WTC11 (cell line): ENCODE measurements at regions not wholly inside any gene's neighbourhood (a gene's known extent, or its start where the extent isn't known, plus 50 kb on each side); places are given as distances from the start of the nearest gene placed in this dataset.

Source experiments
- ATAC-seq: fragments of 200-7000 bp; cut with Tn5 transposase; 2 replicates; pipeline ENCODE4 v1.10.0; 2021; ENCODE audit warnings: mild to moderate bottlenecking, moderate library complexity
- CTCF ChIA-PET: fragments of 300-600 bp; sonication (Branson Sonifier 250); formaldehyde crosslinking; loops from one replicate; lab custom pipeline; 2021; ENCODE audit warnings: antibody characterized with exemption; lab: Charles Lee
- POLR2A ChIA-PET: fragments of 350-600 bp; sonication (Branson Sonifier 250); formaldehyde crosslinking; loops from one replicate; lab custom pipeline; 2021; ENCODE audit warnings: antibody characterized with exemption; lab: Charles Lee
- DNase-seq: peaks from one replicate; pipeline ENCODE4 v3.0.0; 2021; ENCODE audit warnings: low spot score
- H3K27ac Mint-ChIP-seq: 2 replicates; pipeline ENCODE4 v1.8.0; 2021; ENCODE audit warnings: mixed read lengths
- H3K27me3 Mint-ChIP-seq: 2 replicates; pipeline ENCODE4 v1.8.0; 2021; ENCODE audit warnings: low read depth, mild to moderate bottlenecking, moderate library complexity, mixed read lengths
- H3K36me3 Mint-ChIP-seq: 2 replicates; pipeline ENCODE4 v1.8.0; 2021; ENCODE audit warnings: mixed read lengths
- H3K4me1 Mint-ChIP-seq: 2 replicates; pipeline ENCODE4 v1.8.0; 2022; ENCODE audit warnings: mixed read lengths
- H3K4me3 Mint-ChIP-seq: 2 replicates; pipeline ENCODE4 v1.8.0; 2021; ENCODE audit warnings: mild to moderate bottlenecking, moderate library complexity, mixed read lengths
- H3K9me3 Mint-ChIP-seq: 2 replicates; pipeline ENCODE4 v1.8.0; 2021; ENCODE audit warnings: mixed read lengths
- ATF1 ChIP-seq: sonication (generic); formaldehyde crosslinking; IDR thresholded peaks from 2 replicates; pipeline ENCODE4 v1.8.1; 2023; ENCODE audit warnings: mild to moderate bottlenecking, moderate library complexity, missing genetic modification reagents
- CBFB ChIP-seq: sonication (generic); formaldehyde crosslinking; IDR thresholded peaks from 2 replicates; pipeline ENCODE4 v1.8.1; 2022; ENCODE audit warnings: mild to moderate bottlenecking, low read depth, missing genetic modification reagents
- FOXK1 ChIP-seq: sonication (generic); formaldehyde crosslinking; IDR thresholded peaks from 2 replicates; pipeline ENCODE4 v1.8.0; 2022; ENCODE audit warnings: mild to moderate bottlenecking, moderate library complexity, missing genetic modification reagents
- GABPB1 ChIP-seq: sonication (generic); formaldehyde crosslinking; IDR thresholded peaks from 2 replicates; pipeline ENCODE4 v1.8.1; 2023; ENCODE audit warnings: mild to moderate bottlenecking, missing genetic modification reagents
- IRF2 ChIP-seq: sonication (generic); formaldehyde crosslinking; IDR thresholded peaks from 2 replicates; pipeline ENCODE4 v1.8.0; 2022; ENCODE audit warnings: low read depth, missing genetic modification reagents, borderline replicate concordance
- NFYB ChIP-seq: sonication (generic); formaldehyde crosslinking; conservative IDR thresholded peaks from 2 replicates; pipeline ENCODE4 v1.8.0; 2022; ENCODE audit warnings: low read depth, missing genetic modification reagents
- NR1H2 ChIP-seq: sonication (generic); formaldehyde crosslinking; IDR thresholded peaks from 2 replicates; pipeline ENCODE4 v1.9.0; 2021; ENCODE audit warnings: mild to moderate bottlenecking, moderate library complexity, missing genetic modification reagents
- NR3C1 ChIP-seq: sonication (generic); formaldehyde crosslinking; conservative IDR thresholded peaks from 2 replicates; pipeline ENCODE4 v1.8.1; 2023; ENCODE audit warnings: low read depth, mild to moderate bottlenecking, missing genetic modification reagents
- PRRX2 ChIP-seq: fragments of 250-450 bp; sonication (Bioruptor Pico); IDR thresholded peaks from 2 replicates; pipeline ENCODE4 v1.8.0; 2021; ENCODE audit warnings: mild to moderate bottlenecking
- RORB ChIP-seq: fragments of 250-450 bp; sonication (Bioruptor Pico); IDR thresholded peaks from 2 replicates; pipeline ENCODE4 v1.9.0; 2021; ENCODE audit warnings: mild to moderate bottlenecking
- SOX15 ChIP-seq: fragments of 250-450 bp; sonication (Bioruptor Pico); IDR thresholded peaks from 2 replicates; pipeline ENCODE4 v1.9.0; 2021; ENCODE audit warnings: mild to moderate bottlenecking
- TEAD1 ChIP-seq: sonication (generic); formaldehyde crosslinking; IDR thresholded peaks from 2 replicates; pipeline ENCODE4 v1.8.0; 2022; ENCODE audit warnings: mild to moderate bottlenecking, missing genetic modification reagents
- TEAD4 ChIP-seq: sonication (generic); formaldehyde crosslinking; IDR thresholded peaks from 2 replicates; pipeline ENCODE4 v1.8.0; 2022; ENCODE audit warnings: mild to moderate bottlenecking, missing genetic modification reagents
- TP53 ChIP-seq: sonication (generic); formaldehyde crosslinking; IDR thresholded peaks from 2 replicates; pipeline ENCODE4 v1.8.1; 2023; ENCODE audit warnings: mild to moderate bottlenecking, missing genetic modification reagents
- ZNF263 ChIP-seq: sonication (generic); formaldehyde crosslinking; IDR thresholded peaks from 2 replicates; pipeline ENCODE4 v1.8.1; 2022; ENCODE audit warnings: low read depth, mild to moderate bottlenecking, moderate library complexity, missing genetic modification reagents
- TF ChIP-seq, protein P1 (sequence below): fragments of 250-450 bp; sonication (Bioruptor Pico); IDR thresholded peaks from 2 replicates; pipeline ENCODE4 v1.9.0; 2021; ENCODE audit warnings: mild to moderate bottlenecking
- TF ChIP-seq, protein P2 (sequence below): sonication (generic); formaldehyde crosslinking; conservative IDR thresholded peaks from 2 replicates; pipeline ENCODE4 v1.8.1; 2023; ENCODE audit warnings: mild to moderate bottlenecking, low read depth, missing genetic modification reagents, moderate library complexity
- TF ChIP-seq, protein P3 (sequence below): fragments of 200-600 bp; IDR thresholded peaks from 2 replicates; pipeline ENCODE4 v1.8.0; 2022; ENCODE audit warnings: antibody characterized with exemption
- TF ChIP-seq, protein P4 (sequence below): sonication (generic); formaldehyde crosslinking; IDR thresholded peaks from 2 replicates; pipeline ENCODE4 v1.8.1; 2023; ENCODE audit warnings: mild to moderate bottlenecking, missing genetic modification reagents, borderline replicate concordance
- TF ChIP-seq, protein P5 (sequence below): sonication (generic); formaldehyde crosslinking; IDR thresholded peaks from 2 replicates; pipeline ENCODE4 v1.8.1; 2022; ENCODE audit warnings: missing genetic modification reagents, borderline replicate concordance
- TF ChIP-seq, protein P6 (sequence below): fragments of 250-450 bp; sonication (Bioruptor Pico); IDR thresholded peaks from 2 replicates; pipeline ENCODE4 v1.9.0; 2021; ENCODE audit warnings: mild to moderate bottlenecking
- TF ChIP-seq, protein P7 (sequence below): sonication (generic); formaldehyde crosslinking; IDR thresholded peaks from 2 replicates; pipeline ENCODE4 v1.8.1; 2023; ENCODE audit warnings: mild to moderate bottlenecking, missing genetic modification reagents, moderate library complexity

DNA sequence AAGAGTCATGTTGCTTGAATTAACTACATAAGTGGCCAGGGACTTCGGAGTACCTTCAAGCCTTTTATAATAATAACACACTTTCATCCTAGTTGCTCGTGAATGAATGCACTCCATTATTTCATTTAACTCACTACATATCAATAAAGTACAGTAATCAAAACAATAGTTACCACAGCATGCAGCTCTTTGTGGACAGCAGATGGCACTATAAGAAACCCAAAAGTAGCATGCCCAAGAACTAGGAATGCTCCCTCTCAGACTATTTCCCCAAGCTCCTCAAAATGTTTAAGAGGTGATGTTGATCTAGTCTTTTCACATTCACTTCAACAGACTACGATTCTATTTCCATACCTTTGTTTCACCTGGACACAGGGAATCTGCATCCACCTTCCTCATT lies 500.8 kb upstream of the DIAPH2 start (continued):
- TF ChIP-seq, protein P1, sequence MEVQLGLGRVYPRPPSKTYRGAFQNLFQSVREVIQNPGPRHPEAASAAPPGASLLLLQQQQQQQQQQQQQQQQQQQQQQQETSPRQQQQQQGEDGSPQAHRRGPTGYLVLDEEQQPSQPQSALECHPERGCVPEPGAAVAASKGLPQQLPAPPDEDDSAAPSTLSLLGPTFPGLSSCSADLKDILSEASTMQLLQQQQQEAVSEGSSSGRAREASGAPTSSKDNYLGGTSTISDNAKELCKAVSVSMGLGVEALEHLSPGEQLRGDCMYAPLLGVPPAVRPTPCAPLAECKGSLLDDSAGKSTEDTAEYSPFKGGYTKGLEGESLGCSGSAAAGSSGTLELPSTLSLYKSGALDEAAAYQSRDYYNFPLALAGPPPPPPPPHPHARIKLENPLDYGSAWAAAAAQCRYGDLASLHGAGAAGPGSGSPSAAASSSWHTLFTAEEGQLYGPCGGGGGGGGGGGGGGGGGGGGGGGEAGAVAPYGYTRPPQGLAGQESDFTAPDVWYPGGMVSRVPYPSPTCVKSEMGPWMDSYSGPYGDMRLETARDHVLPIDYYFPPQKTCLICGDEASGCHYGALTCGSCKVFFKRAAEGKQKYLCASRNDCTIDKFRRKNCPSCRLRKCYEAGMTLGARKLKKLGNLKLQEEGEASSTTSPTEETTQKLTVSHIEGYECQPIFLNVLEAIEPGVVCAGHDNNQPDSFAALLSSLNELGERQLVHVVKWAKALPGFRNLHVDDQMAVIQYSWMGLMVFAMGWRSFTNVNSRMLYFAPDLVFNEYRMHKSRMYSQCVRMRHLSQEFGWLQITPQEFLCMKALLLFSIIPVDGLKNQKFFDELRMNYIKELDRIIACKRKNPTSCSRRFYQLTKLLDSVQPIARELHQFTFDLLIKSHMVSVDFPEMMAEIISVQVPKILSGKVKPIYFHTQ (CRISPR knock-in tag): no peak
- TF ChIP-seq NFYB (CRISPR knock-in tag) (no peak), ATF1 (CRISPR knock-in tag) (no peak), TEAD1 (no peak), ZNF263 (no peak)
- TF ChIP-seq, protein P2, sequence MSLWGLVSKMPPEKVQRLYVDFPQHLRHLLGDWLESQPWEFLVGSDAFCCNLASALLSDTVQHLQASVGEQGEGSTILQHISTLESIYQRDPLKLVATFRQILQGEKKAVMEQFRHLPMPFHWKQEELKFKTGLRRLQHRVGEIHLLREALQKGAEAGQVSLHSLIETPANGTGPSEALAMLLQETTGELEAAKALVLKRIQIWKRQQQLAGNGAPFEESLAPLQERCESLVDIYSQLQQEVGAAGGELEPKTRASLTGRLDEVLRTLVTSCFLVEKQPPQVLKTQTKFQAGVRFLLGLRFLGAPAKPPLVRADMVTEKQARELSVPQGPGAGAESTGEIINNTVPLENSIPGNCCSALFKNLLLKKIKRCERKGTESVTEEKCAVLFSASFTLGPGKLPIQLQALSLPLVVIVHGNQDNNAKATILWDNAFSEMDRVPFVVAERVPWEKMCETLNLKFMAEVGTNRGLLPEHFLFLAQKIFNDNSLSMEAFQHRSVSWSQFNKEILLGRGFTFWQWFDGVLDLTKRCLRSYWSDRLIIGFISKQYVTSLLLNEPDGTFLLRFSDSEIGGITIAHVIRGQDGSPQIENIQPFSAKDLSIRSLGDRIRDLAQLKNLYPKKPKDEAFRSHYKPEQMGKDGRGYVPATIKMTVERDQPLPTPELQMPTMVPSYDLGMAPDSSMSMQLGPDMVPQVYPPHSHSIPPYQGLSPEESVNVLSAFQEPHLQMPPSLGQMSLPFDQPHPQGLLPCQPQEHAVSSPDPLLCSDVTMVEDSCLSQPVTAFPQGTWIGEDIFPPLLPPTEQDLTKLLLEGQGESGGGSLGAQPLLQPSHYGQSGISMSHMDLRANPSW (CRISPR knock-in tag): no peak
- TF ChIP-seq, protein P3, sequence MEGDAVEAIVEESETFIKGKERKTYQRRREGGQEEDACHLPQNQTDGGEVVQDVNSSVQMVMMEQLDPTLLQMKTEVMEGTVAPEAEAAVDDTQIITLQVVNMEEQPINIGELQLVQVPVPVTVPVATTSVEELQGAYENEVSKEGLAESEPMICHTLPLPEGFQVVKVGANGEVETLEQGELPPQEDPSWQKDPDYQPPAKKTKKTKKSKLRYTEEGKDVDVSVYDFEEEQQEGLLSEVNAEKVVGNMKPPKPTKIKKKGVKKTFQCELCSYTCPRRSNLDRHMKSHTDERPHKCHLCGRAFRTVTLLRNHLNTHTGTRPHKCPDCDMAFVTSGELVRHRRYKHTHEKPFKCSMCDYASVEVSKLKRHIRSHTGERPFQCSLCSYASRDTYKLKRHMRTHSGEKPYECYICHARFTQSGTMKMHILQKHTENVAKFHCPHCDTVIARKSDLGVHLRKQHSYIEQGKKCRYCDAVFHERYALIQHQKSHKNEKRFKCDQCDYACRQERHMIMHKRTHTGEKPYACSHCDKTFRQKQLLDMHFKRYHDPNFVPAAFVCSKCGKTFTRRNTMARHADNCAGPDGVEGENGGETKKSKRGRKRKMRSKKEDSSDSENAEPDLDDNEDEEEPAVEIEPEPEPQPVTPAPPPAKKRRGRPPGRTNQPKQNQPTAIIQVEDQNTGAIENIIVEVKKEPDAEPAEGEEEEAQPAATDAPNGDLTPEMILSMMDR: no peak

DNA sequence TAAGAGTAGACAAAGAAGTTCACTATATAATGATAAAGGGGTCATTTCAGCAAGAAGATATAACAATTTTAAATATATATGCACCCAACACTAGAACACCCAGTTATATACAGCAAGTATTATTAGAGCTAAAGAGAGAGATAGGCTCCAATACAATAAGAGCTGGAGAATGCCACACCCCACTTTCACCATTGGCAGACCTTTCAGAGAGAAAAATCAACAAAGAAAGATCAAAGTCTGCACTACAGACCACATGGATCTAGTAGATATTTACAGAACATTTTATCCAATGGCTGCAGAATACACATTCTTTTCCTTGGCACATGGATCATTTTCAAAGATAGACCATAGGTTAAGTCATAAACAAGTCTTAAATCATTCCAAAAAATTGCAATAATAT lies 479.7 kb upstream of the DIAPH2 start:
- Mint-ChIP-seq H3K9me3 (no peaks in the 10 kb centered on the region), H3K27ac (no peak overlapping the region), H3K36me3 (no peaks in the 10 kb centered on the region), H3K27me3 (no peaks in the 10 kb centered on the region; the same call in 1 of the 2 replicates), H3K4me1 (no peaks in the 10 kb centered on the region), H3K4me3 (no peak overlapping the region)
- CTCF ChIA-PET: no interaction called here
- no peak for ATAC-seq
- DNase-seq: no peak
- POLR2A ChIA-PET: no interaction called here
- no peak for TF ChIP-seq NR3C1 (CRISPR knock-in tag)
- TF ChIP-seq, protein P4, sequence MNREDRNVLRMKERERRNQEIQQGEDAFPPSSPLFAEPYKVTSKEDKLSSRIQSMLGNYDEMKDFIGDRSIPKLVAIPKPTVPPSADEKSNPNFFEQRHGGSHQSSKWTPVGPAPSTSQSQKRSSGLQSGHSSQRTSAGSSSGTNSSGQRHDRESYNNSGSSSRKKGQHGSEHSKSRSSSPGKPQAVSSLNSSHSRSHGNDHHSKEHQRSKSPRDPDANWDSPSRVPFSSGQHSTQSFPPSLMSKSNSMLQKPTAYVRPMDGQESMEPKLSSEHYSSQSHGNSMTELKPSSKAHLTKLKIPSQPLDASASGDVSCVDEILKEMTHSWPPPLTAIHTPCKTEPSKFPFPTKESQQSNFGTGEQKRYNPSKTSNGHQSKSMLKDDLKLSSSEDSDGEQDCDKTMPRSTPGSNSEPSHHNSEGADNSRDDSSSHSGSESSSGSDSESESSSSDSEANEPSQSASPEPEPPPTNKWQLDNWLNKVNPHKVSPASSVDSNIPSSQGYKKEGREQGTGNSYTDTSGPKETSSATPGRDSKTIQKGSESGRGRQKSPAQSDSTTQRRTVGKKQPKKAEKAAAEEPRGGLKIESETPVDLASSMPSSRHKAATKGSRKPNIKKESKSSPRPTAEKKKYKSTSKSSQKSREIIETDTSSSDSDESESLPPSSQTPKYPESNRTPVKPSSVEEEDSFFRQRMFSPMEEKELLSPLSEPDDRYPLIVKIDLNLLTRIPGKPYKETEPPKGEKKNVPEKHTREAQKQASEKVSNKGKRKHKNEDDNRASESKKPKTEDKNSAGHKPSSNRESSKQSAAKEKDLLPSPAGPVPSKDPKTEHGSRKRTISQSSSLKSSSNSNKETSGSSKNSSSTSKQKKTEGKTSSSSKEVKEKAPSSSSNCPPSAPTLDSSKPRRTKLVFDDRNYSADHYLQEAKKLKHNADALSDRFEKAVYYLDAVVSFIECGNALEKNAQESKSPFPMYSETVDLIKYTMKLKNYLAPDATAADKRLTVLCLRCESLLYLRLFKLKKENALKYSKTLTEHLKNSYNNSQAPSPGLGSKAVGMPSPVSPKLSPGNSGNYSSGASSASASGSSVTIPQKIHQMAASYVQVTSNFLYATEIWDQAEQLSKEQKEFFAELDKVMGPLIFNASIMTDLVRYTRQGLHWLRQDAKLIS: no peak
- TF ChIP-seq NR1H2: no peak
- TF ChIP-seq, protein P5, sequence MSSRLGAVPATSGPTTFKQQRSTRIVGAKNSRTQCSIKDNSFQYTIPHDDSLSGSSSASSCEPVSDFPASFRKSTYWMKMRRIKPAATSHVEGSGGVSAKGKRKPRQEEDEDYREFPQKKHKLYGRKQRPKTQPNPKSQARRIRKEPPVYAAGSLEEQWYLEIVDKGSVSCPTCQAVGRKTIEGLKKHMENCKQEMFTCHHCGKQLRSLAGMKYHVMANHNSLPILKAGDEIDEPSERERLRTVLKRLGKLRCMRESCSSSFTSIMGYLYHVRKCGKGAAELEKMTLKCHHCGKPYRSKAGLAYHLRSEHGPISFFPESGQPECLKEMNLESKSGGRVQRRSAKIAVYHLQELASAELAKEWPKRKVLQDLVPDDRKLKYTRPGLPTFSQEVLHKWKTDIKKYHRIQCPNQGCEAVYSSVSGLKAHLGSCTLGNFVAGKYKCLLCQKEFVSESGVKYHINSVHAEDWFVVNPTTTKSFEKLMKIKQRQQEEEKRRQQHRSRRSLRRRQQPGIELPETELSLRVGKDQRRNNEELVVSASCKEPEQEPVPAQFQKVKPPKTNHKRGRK (CRISPR knock-in tag): no peak
- no peak for TF ChIP-seq SOX15 (CRISPR knock-in tag)
- no peak for TF ChIP-seq PRRX2 (CRISPR knock-in tag)
- TF ChIP-seq TEAD4: no peak
- no peak for TF ChIP-seq TP53 (CRISPR knock-in tag)
- TF ChIP-seq, protein P6, sequence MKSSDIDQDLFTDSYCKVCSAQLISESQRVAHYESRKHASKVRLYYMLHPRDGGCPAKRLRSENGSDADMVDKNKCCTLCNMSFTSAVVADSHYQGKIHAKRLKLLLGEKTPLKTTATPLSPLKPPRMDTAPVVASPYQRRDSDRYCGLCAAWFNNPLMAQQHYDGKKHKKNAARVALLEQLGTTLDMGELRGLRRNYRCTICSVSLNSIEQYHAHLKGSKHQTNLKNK (CRISPR knock-in tag): no peak
- TF ChIP-seq, protein P3: no peak
- TF ChIP-seq CBFB (CRISPR knock-in tag): no peak
- TF ChIP-seq GABPB1 (CRISPR knock-in tag): no peak
- TF ChIP-seq, protein P7, sequence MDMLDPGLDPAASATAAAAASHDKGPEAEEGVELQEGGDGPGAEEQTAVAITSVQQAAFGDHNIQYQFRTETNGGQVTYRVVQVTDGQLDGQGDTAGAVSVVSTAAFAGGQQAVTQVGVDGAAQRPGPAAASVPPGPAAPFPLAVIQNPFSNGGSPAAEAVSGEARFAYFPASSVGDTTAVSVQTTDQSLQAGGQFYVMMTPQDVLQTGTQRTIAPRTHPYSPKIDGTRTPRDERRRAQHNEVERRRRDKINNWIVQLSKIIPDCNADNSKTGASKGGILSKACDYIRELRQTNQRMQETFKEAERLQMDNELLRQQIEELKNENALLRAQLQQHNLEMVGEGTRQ (CRISPR knock-in tag): no peak
- TF ChIP-seq RORB (CRISPR knock-in tag): no peak
- TF ChIP-seq FOXK1 (CRISPR knock-in tag): no peak
- TF ChIP-seq IRF2 (CRISPR knock-in tag): no peak
